Ectodermal cell (in vitro differentiated cells): ENCODE measurements at regions not wholly inside any gene's neighbourhood (a gene's known extent, or its start where the extent isn't known, plus 50 kb on each side); places are given as distances from the start of the nearest gene placed in this dataset.

ENCODE experiments used
- H3K27ac ChIP-seq: 2 replicates; pipeline ENCODE4 v1.7.0; 2013; ENCODE audit warnings: mild to moderate bottlenecking, low read depth, low read length; ENCODE audit not compliant: insufficient read depth, poor library complexity, severe bottlenecking
- H3K27me3 ChIP-seq: 2 replicates; pipeline ENCODE4 v1.7.0; 2013; ENCODE audit warnings: mild to moderate bottlenecking, low read length; ENCODE audit not compliant: insufficient read depth, control insufficient read depth, poor library complexity, severe bottlenecking
- H3K36me3 ChIP-seq: one replicate; pipeline ENCODE4 v1.7.0; 2013; ENCODE audit warnings: low read length; ENCODE audit not compliant: control insufficient read depth, insufficient read depth
- H3K4me1 ChIP-seq: one replicate; pipeline ENCODE4 v1.7.0; 2013; ENCODE audit warnings: low read length; ENCODE audit not compliant: control insufficient read depth, insufficient read depth
- H3K4me3 ChIP-seq: 2 replicates; pipeline ENCODE4 v1.7.0; 2013; ENCODE audit warnings: low read depth, low read length, control low read depth; ENCODE audit not compliant: insufficient read depth
- H3K9me3 ChIP-seq: 2 replicates; pipeline ENCODE4 v1.7.0; 2013; ENCODE audit warnings: mild to moderate bottlenecking, low read length, moderate library complexity; ENCODE audit not compliant: control insufficient read depth
- WGBS, 2 experiments: methylation state at CpG; one replicate each; pipeline ENCODE4 v1.1.7; 2013; ENCODE audit warnings: missing lambda C conversion rate in 2 of 2; 5-methylcytosine and 5-hydroxymethylcytosine counted together

GRCh38 chr2:12813166-12813565 lies 96.4 kb downstream of the TRIB2 start:
- H3K4me3 ChIP-seq = no peak overlapping the region
- H3K4me1 ChIP-seq = no peaks in the 10 kb centered on the region
- H3K27ac ChIP-seq = no peak overlapping the region
- H3K36me3 ChIP-seq = no peaks in the 10 kb centered on the region
- H3K9me3 ChIP-seq = no peaks in the 10 kb centered on the region
- H3K27me3 ChIP-seq = no peaks in the 10 kb centered on the region

- H3K4me1 ChIP-seq = no peaks in the 10 kb centered on the region
- no peak overlapping the region for H3K4me3 ChIP-seq
- no peaks in the 10 kb centered on the region for H3K36me3 ChIP-seq
- no peaks in the 10 kb centered on the region for H3K9me3 ChIP-seq
- no peak overlapping the region for H3K27ac ChIP-seq
- WGBS, 2 experiments = 89 to 90% methylated on average over 3 to 4 of the region's 4 CpGs
- no peaks in the 10 kb centered on the region for H3K27me3 ChIP-seq
Observed at GRCh38 chr2:12816379-12817306, 99.9 kb downstream of the TRIB2 start.

- no peak overlapping the region for H3K27ac ChIP-seq
- no peaks in the 10 kb centered on the region for H3K27me3 ChIP-seq
- H3K4me3 ChIP-seq = no peak overlapping the region
- no peaks in the 10 kb centered on the region for H3K4me1 ChIP-seq
- WGBS, 2 experiments = 93 to 95% methylated on average over 3 of the region's 3 CpGs
- H3K9me3 ChIP-seq = no peaks in the 10 kb centered on the region
- H3K36me3 ChIP-seq = no peaks in the 10 kb centered on the region
Observed at GRCh38 chr2:12817870-12818269, 101.1 kb downstream of the TRIB2 start.

- WGBS, 2 experiments = 96% methylated on average over 11 of the region's 11 CpGs
Observed at GRCh38 chr2:12818416-12819102, 101.8 kb downstream of the TRIB2 start.

GRCh38 chr2:12819103-12819475 lies 102.4 kb downstream of the TRIB2 start:
- Histone ChIP-seq H3K36me3 (no peaks in the 10 kb centered on the region), H3K9me3 (no peaks in the 10 kb centered on the region), H3K27ac (no peak overlapping the region), H3K4me1 (no peaks in the 10 kb centered on the region), H3K27me3 (no peaks in the 10 kb centered on the region), H3K4me3 (no peak overlapping the region)
- WGBS, 2 experiments = 90 to 93% methylated on average over 3 of the region's 3 CpGs

More at GRCh38 chr2:12818416-12819102, 101.8 kb downstream of the TRIB2 start:
- Histone ChIP-seq H3K4me3 (no peak overlapping the region), H3K27ac (no peak overlapping the region), H3K4me1 (no peaks in the 10 kb centered on the region), H3K9me3 (no peaks in the 10 kb centered on the region), H3K36me3 (no peaks in the 10 kb centered on the region), H3K27me3 (no peaks in the 10 kb centered on the region)

GRCh38 chr2:12819721-12820120 lies 103.0 kb downstream of the TRIB2 start:
- H3K27ac ChIP-seq = no peak overlapping the region
- WGBS, 2 experiments = 90 to 92% methylated on average over 2 to 3 of the region's 3 CpGs
- no peaks in the 10 kb centered on the region for H3K9me3 ChIP-seq
- no peaks in the 10 kb centered on the region for H3K27me3 ChIP-seq
- no peaks in the 10 kb centered on the region for H3K4me1 ChIP-seq
- no peaks in the 10 kb centered on the region for H3K36me3 ChIP-seq
- no peak overlapping the region for H3K4me3 ChIP-seq

- Histone ChIP-seq H3K27me3 (no peaks in the 10 kb centered on the region), H3K4me3 (no peak overlapping the region), H3K4me1 (no peaks in the 10 kb centered on the region), H3K27ac (no peak overlapping the region), H3K36me3 (no peaks in the 10 kb centered on the region), H3K9me3 (no peaks in the 10 kb centered on the region)
- 86 to 96% methylated on average over 1 of the region's 1 CpG for WGBS, 2 experiments
Observed at GRCh38 chr2:12821656-12822055, 104.9 kb downstream of the TRIB2 start.

GRCh38 chr2:12824351-12824777 lies 107.6 kb downstream of the TRIB2 start:
- no peaks in the 10 kb centered on the region for H3K27me3 ChIP-seq
- 82 to 85% methylated on average over 3 of the region's 3 CpGs for WGBS, 2 experiments
- H3K36me3 ChIP-seq = no peaks in the 10 kb centered on the region
- H3K27ac ChIP-seq = no peak overlapping the region
- no peaks in the 10 kb centered on the region for H3K4me1 ChIP-seq
- no peak overlapping the region for H3K4me3 ChIP-seq
- no peaks in the 10 kb centered on the region for H3K9me3 ChIP-seq

- H3K27ac ChIP-seq = no peak overlapping the region
- no peaks in the 10 kb centered on the region for H3K4me1 ChIP-seq
- no peaks in the 10 kb centered on the region for H3K9me3 ChIP-seq
- WGBS, 2 experiments = 93 to 95% methylated on average over 9 of the region's 9 CpGs
- no peak overlapping the region for H3K4me3 ChIP-seq
- no peaks in the 10 kb centered on the region for H3K27me3 ChIP-seq
- H3K36me3 ChIP-seq = no peaks in the 10 kb centered on the region
Observed at GRCh38 chr2:12824778-12825379, 108.1 kb downstream of the TRIB2 start.

GRCh38 chr2:12826781-12827180 lies 110.0 kb downstream of the TRIB2 start:
- no peaks in the 10 kb centered on the region for H3K36me3 ChIP-seq
- no peak overlapping the region for H3K27ac ChIP-seq
- H3K4me3 ChIP-seq = no peak overlapping the region
- 80 to 97% methylated on average over 3 of the region's 3 CpGs for WGBS, 2 experiments
- no peaks in the 10 kb centered on the region for H3K9me3 ChIP-seq
- H3K4me1 ChIP-seq = no peaks in the 10 kb centered on the region
- H3K27me3 ChIP-seq = no peaks in the 10 kb centered on the region
